Upper lobe of left lung (tissue), 4 donors: ENCODE measurements at regions not wholly inside any gene's neighbourhood (a gene's known extent, or its start where the extent isn't known, plus 50 kb on each side); places are given as distances from the start of the nearest gene placed in this dataset.

Experiments used
- CTCF ChIP-seq, 6 experiments: fragments of 450-650 bp in 4 of 6; fragments of 200-600 bp in 2 of 6; sonication (generic) in 2 of 6; IDR thresholded peaks; one replicate each; pipeline ENCODE4 v1.5.1; 2016 to 2019; ENCODE audit warnings: antibody characterized with exemption in 6 of 6
- EP300 ChIP-seq, 4 donors: sonication (generic); formaldehyde crosslinking; IDR thresholded peaks; one replicate each; pipeline ENCODE4 v1.5.1; 2017; ENCODE audit warnings: antibody characterized with exemption in 4 of 4, control low read depth in 2 of 4
- POLR2A ChIP-seq, 4 donors: fragments of 450-650 bp; IDR thresholded peaks; one replicate each; pipeline ENCODE4 v1.5.1; 2016 to 2017; ENCODE audit warnings: antibody characterized with exemption in 4 of 4, mild to moderate bottlenecking in 2 of 4
- POLR2AphosphoS5 ChIP-seq, 2 donors: sonication (generic); formaldehyde crosslinking; IDR thresholded peaks; one replicate each; pipeline ENCODE4 v1.5.1; 2017; ENCODE audit warnings: antibody characterized with exemption in 2 of 2

GRCh38 chr20:40197691-40198090 is 491.3 kb downstream of the MAFB start:
- TF ChIP-seq CTCF (IDR thresholded peaks at IDR 0.05): no peak
- TF ChIP-seq POLR2A (IDR thresholded peaks at IDR 0.05): no peak
- no peak for TF ChIP-seq POLR2AphosphoS5 (IDR thresholded peaks at IDR 0.05)
- no peak for TF ChIP-seq EP300 (IDR thresholded peaks at IDR 0.05)
